Tibial artery (tissue), 4 donors: ENCODE measurements at regions not wholly inside any gene's neighbourhood (a gene's known extent, or its start where the extent isn't known, plus 50 kb on each side); places are given as distances from the start of the nearest gene placed in this dataset.

ENCODE experiments used
- DNase-seq, 2 donors: peaks; one replicate each; pipeline ENCODE4 v3.0.0-alpha.2; 2019
- H3K27ac ChIP-seq, 2 donors: fragments of 200-600 bp; sonication (generic) in 1 of 2; 1 replicate in 1 of 2; 2 replicates in 1 of 2; pipeline ENCODE4 v1.5.1; 2018 to 2019; ENCODE audit warnings: mild to moderate bottlenecking in 1 of 2
- H3K27me3 ChIP-seq, 2 donors: fragments of 200-600 bp; sonication (generic) in 1 of 2; one replicate each; pipeline versions ENCODE4 v1.5.1 to v1.6.0; 2016 to 2019
- H3K36me3 ChIP-seq, 3 donors: fragments of 200-600 bp; sonication (generic) in 2 of 3; one replicate each; pipeline ENCODE4 v1.5.1; 2016 to 2019; ENCODE audit warnings: mild to moderate bottlenecking in 2 of 3
- H3K4me1 ChIP-seq, 4 donors: fragments of 200-600 bp; sonication (generic) in 2 of 4; 1 replicate in 3 of 4; 2 replicates in 1 of 4; pipeline ENCODE4 v1.5.1; 2016 to 2019
- H3K4me3 ChIP-seq, 2 donors: fragments of 200-600 bp; sonication (generic) in 1 of 2; 1 replicate in 1 of 2; 2 replicates in 1 of 2; pipeline ENCODE4 v1.5.1; 2018 to 2019; ENCODE audit warnings: mild to moderate bottlenecking in 2 of 2
- H3K9me3 ChIP-seq, 3 donors: fragments of 200-600 bp; sonication (generic) in 1 of 3; one replicate each; pipeline ENCODE4 v1.5.1; 2016 to 2019
- CTCF ChIP-seq, 2 experiments: fragments of 200-600 bp in 1 of 2; fragments of 450-650 bp in 1 of 2; IDR thresholded peaks; one replicate each; pipeline ENCODE4 v1.5.1; 2017 to 2019; ENCODE audit warnings: antibody characterized with exemption in 2 of 2, mild to moderate bottlenecking in 1 of 2, moderate library complexity in 1 of 2
- intact Hi-C: fragments of 100-400 bp; cut with DNase I; formaldehyde crosslinking; loops from one replicate; pipeline ENCODE4 v1.15.0; 2023; ENCODE audit warnings: low total_unique reads

DNA sequence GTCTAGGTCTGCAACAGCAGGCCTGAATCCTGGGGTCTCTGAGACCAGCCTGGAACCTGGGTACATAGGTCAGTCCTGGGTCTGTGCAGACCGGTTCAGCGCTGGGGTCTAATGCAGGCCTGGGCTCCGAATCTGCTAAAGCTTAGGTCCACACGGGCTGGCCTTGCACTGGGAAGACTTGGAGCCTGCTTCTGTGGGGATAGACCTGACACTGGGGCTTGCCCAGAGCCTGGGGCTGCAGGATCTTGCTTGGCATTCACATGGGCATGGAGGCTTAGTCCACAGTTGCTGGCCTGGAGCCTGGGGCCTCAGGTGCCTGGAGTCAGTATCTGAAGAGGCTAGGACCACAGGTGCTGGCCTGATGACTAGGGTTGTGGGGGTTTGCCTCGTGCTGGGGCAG lies 369.8 kb upstream of the SEL1L start:
- no peak for DNase-seq
- Histone ChIP-seq H3K27me3 (no peaks in the 10 kb centered on the region), H3K27ac (no peak overlapping the region), H3K9me3 (peaks cover 0 to 10% (median 0%) of the 10 kb centered on the region in 3 donors), H3K4me1 (no peaks in the 10 kb centered on the region), H3K4me3 (no peak overlapping the region), H3K36me3 (no peaks in the 10 kb centered on the region)
- intact Hi-C loops: no loop called here
- TF ChIP-seq CTCF (IDR thresholded peaks at IDR 0.05): no peak

DNA sequence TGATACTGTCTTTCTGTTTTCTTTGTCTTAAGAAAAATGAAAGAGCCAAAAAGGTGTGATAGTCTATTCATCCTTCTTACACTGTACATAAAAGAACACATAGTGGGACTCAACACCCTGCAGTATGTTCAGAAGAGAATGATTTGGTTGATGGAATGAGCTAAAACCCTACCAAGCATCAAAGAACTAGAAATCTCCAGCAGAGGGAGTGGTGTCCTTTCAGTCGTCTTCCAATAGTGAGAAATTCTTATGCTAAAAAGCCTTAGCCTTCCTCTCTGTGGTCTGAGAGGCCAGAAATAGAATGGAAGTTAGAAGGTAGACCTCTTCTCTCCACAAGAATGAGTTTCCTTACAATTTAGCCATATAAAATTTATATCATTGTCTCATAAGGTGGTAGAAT lies 393.4 kb upstream of the SEL1L start:
- no peak overlapping the region for H3K4me3 ChIP-seq
- intact Hi-C loops: no loop called here
- H3K9me3 ChIP-seq: no peaks in the 10 kb centered on the region
- no peaks in the 10 kb centered on the region for H3K4me1 ChIP-seq
- TF ChIP-seq CTCF (IDR thresholded peaks at IDR 0.05): no peak
- no peak overlapping the region for H3K27ac ChIP-seq
- DNase-seq: no peak
- H3K27me3 ChIP-seq: no peaks in the 10 kb centered on the region
- no peaks in the 10 kb centered on the region for H3K36me3 ChIP-seq

DNA sequence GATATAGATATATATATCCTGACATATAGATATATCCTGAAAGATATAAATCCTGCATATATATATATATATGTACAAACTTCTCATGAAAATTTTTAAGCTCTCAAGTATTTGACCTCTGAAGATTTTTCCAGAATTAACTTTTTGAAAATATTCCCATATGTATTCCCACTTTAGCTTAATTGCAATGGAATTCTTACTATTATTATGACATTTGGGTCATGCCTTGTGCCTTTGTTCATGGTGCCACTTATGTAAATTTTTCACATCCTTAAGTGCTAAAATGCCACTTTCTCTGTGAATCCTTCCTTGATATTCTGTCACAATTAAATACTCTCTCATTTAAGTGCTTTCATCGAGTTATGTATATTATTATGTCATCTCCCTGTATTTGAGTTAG lies 398.2 kb upstream of the SEL1L start:
- no peaks in the 10 kb centered on the region for H3K36me3 ChIP-seq
- intact Hi-C loops: no loop called here

DNA sequence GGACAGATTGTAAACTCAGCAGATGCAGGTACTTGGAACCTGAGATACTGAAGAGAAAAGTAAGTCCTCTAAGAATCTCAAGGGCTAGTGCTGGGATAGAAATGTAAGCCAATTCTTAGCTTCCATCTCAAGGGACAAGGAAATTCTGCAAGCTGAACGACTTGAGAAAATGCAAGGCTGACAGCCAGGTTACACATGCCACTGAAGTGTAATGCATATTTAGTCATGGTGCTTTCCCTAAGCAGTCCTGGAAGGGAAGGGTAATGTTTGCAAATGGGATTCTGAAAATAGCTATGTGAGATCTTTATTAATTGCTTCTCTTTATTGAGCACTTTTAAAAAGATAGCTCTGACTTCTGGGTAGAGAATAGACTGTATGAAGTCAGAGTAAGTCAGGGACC lies 402.7 kb upstream of the SEL1L start:
- H3K4me3 ChIP-seq: no peak overlapping the region
- H3K27ac ChIP-seq: no peak overlapping the region
- intact Hi-C loops: no loop called here
- no peak for DNase-seq
- no peak for TF ChIP-seq CTCF (IDR thresholded peaks at IDR 0.05)
- no peaks in the 10 kb centered on the region for H3K4me1 ChIP-seq
- no peaks in the 10 kb centered on the region for H3K9me3 ChIP-seq
- H3K36me3 ChIP-seq: no peaks in the 10 kb centered on the region
- no peaks in the 10 kb centered on the region for H3K27me3 ChIP-seq

More for the DNA sequence above, 398.2 kb upstream of the SEL1L start:
- Histone ChIP-seq H3K9me3 (no peaks in the 10 kb centered on the region), H3K27me3 (no peaks in the 10 kb centered on the region), H3K27ac (no peak overlapping the region), H3K4me1 (no peaks in the 10 kb centered on the region), H3K4me3 (no peak overlapping the region)
- TF ChIP-seq CTCF (IDR thresholded peaks at IDR 0.05): no peak
- DNase-seq: no peak

- DNase-seq: no peak
- Histone ChIP-seq H3K4me1 (no peaks in the 10 kb centered on the region), H3K36me3 (no peaks in the 10 kb centered on the region), H3K27me3 (no peaks in the 10 kb centered on the region), H3K27ac (no peak overlapping the region), H3K4me3 (no peak overlapping the region), H3K9me3 (no peaks in the 10 kb centered on the region)
- intact Hi-C loops: no loop called here
- TF ChIP-seq CTCF (IDR thresholded peaks at IDR 0.05): no peak
Observed at GRCh38 chr14:81936902-81937301, 403.2 kb upstream of the SEL1L start.

- intact Hi-C loops: no loop called here
- no peak overlapping the region for H3K27ac ChIP-seq
Observed at GRCh38 chr14:81938341-81938740, 404.7 kb upstream of the SEL1L start.

More at GRCh38 chr14:81938341-81938740, 404.7 kb upstream of the SEL1L start:
- Histone ChIP-seq H3K4me3 (no peak overlapping the region), H3K9me3 (no peaks in the 10 kb centered on the region), H3K27me3 (no peaks in the 10 kb centered on the region), H3K36me3 (no peaks in the 10 kb centered on the region), H3K4me1 (no peaks in the 10 kb centered on the region)
- no peak for DNase-seq
- no peak for TF ChIP-seq CTCF (IDR thresholded peaks at IDR 0.05)
